ENCODE measurements at regions not wholly inside any gene's neighbourhood (a gene's known extent, or its start where the extent isn't known, plus 50 kb on each side); places are given as distances from the start of the nearest gene placed in this dataset.

DNA sequence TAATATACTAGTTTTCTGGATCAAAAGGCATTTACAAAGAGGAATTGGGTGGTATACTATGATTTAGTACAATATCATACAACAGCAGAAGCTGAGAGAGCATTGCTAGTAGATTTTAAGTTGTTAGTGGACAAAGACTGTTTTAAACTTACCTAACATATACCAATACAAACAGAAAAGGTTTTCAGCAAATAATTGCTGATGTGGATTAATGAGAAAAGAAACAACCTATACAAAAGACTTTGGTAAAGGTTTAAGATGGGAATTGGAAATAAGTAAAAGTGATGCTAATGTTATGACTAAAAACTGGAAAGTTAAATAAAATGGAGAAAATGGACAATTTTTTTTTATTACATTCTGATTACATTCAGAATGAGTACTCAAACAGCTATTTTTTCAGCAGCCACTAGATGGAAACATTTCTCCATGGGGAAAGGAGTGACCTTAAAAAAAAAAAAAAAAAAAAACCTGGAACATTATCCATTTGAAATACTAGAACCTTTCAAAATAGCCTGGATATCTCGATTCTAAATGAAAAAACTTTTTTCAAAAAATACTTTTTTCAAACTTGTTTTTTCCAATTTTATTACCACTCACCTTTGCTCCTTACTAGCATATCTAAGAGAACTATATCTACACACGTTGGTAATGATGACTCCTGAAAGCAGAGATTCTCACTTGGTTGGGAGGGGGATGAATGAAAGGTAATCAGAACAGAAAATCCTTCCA lies 55.4 kb downstream of the EPRS1 start:
- H3K36me3 ChIP-seq (ENCODE audit: control insufficient read depth, insufficient read depth, low read length): peaks cover 34% of the 10 kb centered on the region
- no peak overlapping the region for H3K27ac ChIP-seq (ENCODE audit: low read depth, low read length)
- H3K4me3 Mint-ChIP-seq: no peak overlapping the region
- H3K27me3 ChIP-seq (ENCODE audit: control insufficient read depth, insufficient read depth, low read length, poor library complexity, severe bottlenecking): no peaks in the 10 kb centered on the region
- H3K9ac ChIP-seq (ENCODE audit: extremely low read depth, low read length, poor library complexity, severe bottlenecking): no peak overlapping the region
- peaks cover 35% of the 10 kb centered on the region for H3K36me3 Mint-ChIP-seq (ENCODE audit: low read depth)
- no peaks in the 10 kb centered on the region for H3K9me3 Mint-ChIP-seq
- H3K27ac Mint-ChIP-seq: peak overlapping the region; percentile 28
- H3K4me1 Mint-ChIP-seq: peaks cover 15% of the 10 kb centered on the region
- WGBS, 2 experiments (ENCODE audit: insufficient coverage in 1 of 2, insufficient read length in 1 of 2): 68 to 75% methylated on average over 1 to 2 of the region's 2 CpGs
- no peak overlapping the region for H3K4me3 ChIP-seq (ENCODE audit: low read length)
- no peak for DNase-seq
- no peaks in the 10 kb centered on the region for H3K27me3 Mint-ChIP-seq (ENCODE audit: insufficient read depth)
- TF ChIP-seq, protein P1, sequence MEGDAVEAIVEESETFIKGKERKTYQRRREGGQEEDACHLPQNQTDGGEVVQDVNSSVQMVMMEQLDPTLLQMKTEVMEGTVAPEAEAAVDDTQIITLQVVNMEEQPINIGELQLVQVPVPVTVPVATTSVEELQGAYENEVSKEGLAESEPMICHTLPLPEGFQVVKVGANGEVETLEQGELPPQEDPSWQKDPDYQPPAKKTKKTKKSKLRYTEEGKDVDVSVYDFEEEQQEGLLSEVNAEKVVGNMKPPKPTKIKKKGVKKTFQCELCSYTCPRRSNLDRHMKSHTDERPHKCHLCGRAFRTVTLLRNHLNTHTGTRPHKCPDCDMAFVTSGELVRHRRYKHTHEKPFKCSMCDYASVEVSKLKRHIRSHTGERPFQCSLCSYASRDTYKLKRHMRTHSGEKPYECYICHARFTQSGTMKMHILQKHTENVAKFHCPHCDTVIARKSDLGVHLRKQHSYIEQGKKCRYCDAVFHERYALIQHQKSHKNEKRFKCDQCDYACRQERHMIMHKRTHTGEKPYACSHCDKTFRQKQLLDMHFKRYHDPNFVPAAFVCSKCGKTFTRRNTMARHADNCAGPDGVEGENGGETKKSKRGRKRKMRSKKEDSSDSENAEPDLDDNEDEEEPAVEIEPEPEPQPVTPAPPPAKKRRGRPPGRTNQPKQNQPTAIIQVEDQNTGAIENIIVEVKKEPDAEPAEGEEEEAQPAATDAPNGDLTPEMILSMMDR (conservative IDR thresholded peaks at IDR 0.05): peak; percentile 84
- H3K9me3 ChIP-seq (ENCODE audit: control insufficient read depth, low read length): no peaks in the 10 kb centered on the region
- H3K4me1 ChIP-seq (ENCODE audit: control insufficient read depth, insufficient read depth, low read length): no peaks in the 10 kb centered on the region

DNA sequence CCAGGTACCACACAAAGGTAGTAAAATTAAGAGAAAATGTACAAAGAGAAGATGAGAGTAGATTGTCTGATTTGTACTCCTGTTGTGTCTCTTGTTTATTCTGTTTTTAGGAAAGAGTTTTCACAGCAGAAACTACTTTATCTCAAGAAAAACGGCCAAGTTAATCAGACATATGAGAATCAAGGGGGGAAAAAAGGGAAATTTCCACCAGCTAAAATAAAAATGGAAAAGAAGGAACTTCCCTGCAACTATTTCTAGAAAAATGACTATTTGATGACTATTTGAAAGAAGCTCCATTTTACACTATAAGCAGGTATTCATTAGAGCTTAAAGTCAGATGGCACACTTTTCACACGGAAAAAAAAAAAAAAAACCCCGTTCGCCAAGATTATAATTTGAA lies 56.5 kb downstream of the EPRS1 start:
- DNase-seq: no peak
- no peak overlapping the region for H3K4me3 ChIP-seq (ENCODE audit: low read length)
- Mint-ChIP-seq H3K27ac (no peak overlapping the region), H3K4me1 (peaks cover 15% of the 10 kb centered on the region), H3K36me3 (ENCODE audit: low read depth) (peaks cover 37% of the 10 kb centered on the region), H3K9me3 (no peaks in the 10 kb centered on the region), H3K4me3 (no peak overlapping the region), H3K27me3 (ENCODE audit: insufficient read depth) (no peaks in the 10 kb centered on the region)
- H3K9me3 ChIP-seq (ENCODE audit: control insufficient read depth, low read length): no peaks in the 10 kb centered on the region
- H3K27ac ChIP-seq (ENCODE audit: low read depth, low read length): no peak overlapping the region
- no peaks in the 10 kb centered on the region for H3K27me3 ChIP-seq (ENCODE audit: control insufficient read depth, insufficient read depth, low read length, poor library complexity, severe bottlenecking)
- H3K9ac ChIP-seq (ENCODE audit: extremely low read depth, low read length, poor library complexity, severe bottlenecking): no peak overlapping the region
- WGBS, 2 experiments (ENCODE audit: insufficient coverage in 1 of 2, insufficient read length in 1 of 2): 79% methylated on average over 2 of the region's 4 CpGs; no CpG with 5 or more reads in 1 of the 2 experiments
- H3K4me1 ChIP-seq (ENCODE audit: control insufficient read depth, insufficient read depth, low read length): no peaks in the 10 kb centered on the region
- TF ChIP-seq, protein P1 (conservative IDR thresholded peaks at IDR 0.05): no peak
- H3K36me3 ChIP-seq (ENCODE audit: control insufficient read depth, insufficient read depth, low read length): peaks cover 31% of the 10 kb centered on the region

DNA sequence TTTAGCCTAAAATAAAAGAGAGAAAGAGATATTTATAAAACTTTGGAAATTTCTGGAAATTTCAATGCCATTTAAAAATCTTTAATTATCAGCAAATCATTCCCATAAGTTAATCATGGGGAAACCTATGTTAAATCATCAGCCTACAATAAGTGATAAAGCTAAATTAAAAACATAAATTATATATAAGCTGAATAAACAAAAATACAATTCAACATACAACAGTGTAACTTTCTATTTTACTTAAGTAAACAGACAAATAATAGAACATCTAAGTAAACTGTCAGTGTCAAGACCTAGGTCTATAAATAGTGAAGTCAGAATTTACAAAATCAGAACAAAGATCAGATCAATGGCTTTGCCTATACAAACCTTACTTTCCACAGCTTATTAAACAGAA lies 57.5 kb downstream of the EPRS1 start:
- peaks cover 43% of the 10 kb centered on the region for H3K36me3 Mint-ChIP-seq (ENCODE audit: low read depth)
- H3K27me3 Mint-ChIP-seq (ENCODE audit: insufficient read depth): no peaks in the 10 kb centered on the region
- TF ChIP-seq, protein P1 (conservative IDR thresholded peaks at IDR 0.05): no peak

More for the DNA sequence above, 57.5 kb downstream of the EPRS1 start:
- no peaks in the 10 kb centered on the region for H3K4me1 ChIP-seq (ENCODE audit: control insufficient read depth, insufficient read depth, low read length)
- H3K27ac Mint-ChIP-seq: no peak overlapping the region
- H3K36me3 ChIP-seq (ENCODE audit: control insufficient read depth, insufficient read depth, low read length): peaks cover 36% of the 10 kb centered on the region
- no peak for DNase-seq
- no peak overlapping the region for H3K4me3 ChIP-seq (ENCODE audit: low read length)
- no peak overlapping the region for H3K4me3 Mint-ChIP-seq
- peaks cover 13% of the 10 kb centered on the region for H3K4me1 Mint-ChIP-seq
- H3K9me3 ChIP-seq (ENCODE audit: control insufficient read depth, low read length): no peaks in the 10 kb centered on the region
- H3K27ac ChIP-seq (ENCODE audit: low read depth, low read length): no peak overlapping the region
- no peak overlapping the region for H3K9ac ChIP-seq (ENCODE audit: extremely low read depth, low read length, poor library complexity, severe bottlenecking)
- no peaks in the 10 kb centered on the region for H3K27me3 ChIP-seq (ENCODE audit: control insufficient read depth, insufficient read depth, low read length, poor library complexity, severe bottlenecking)
- H3K9me3 Mint-ChIP-seq: no peaks in the 10 kb centered on the region

Data from endodermal cell (in vitro differentiated cells).